Astrocyte (in vitro differentiated cells and primary cell): ENCODE measurements at regions not wholly inside any gene's neighbourhood (a gene's known extent, or its start where the extent isn't known, plus 50 kb on each side); places are given as distances from the start of the nearest gene placed in this dataset.
"Not testable (repeated sequence)": the region's sequence is repeated elsewhere in the genome, so short reads cannot be mapped to it uniquely, and the experiment has no call there.

Experiments
- DNase-seq: peaks from one replicate; pipeline ENCODE4 v3.0.0-alpha.2; 2010; ENCODE audit warnings: low read depth
- FAIRE-seq: peaks from 2 replicates; lab custom pipeline; 2011; peaks lifted over from hg19 to GRCh38; lab: Jason Lieb, UNC
- H2AFZ ChIP-seq: 2 replicates; pipeline ENCODE4 v1.6.0; 2012; ENCODE audit warnings: low read depth, low read length, inconsistent platforms
- H3K27ac ChIP-seq: 2 replicates; pipeline ENCODE4 v1.5.1; 2011; ENCODE audit warnings: low read depth, low read length, inconsistent platforms
- H3K27me3 ChIP-seq: 2 replicates; pipeline ENCODE4 v1.6.0; 2011; ENCODE audit warnings: low read length, inconsistent platforms; ENCODE audit not compliant: insufficient read depth
- H3K36me3 ChIP-seq: 2 replicates; pipeline ENCODE4 v1.5.1; 2011; ENCODE audit warnings: low read length, inconsistent platforms; ENCODE audit not compliant: insufficient read depth
- H3K4me1 ChIP-seq: 2 replicates; pipeline ENCODE4 v1.5.1; 2011; ENCODE audit warnings: low read length, inconsistent platforms; ENCODE audit not compliant: insufficient read depth
- H3K4me2 ChIP-seq: 2 replicates; pipeline ENCODE4 v1.6.0; 2012; ENCODE audit warnings: low read length, inconsistent platforms
- H3K4me3 ChIP-seq: 2 replicates; pipeline ENCODE4 v1.5.1; 2011; ENCODE audit warnings: low read depth, mild to moderate bottlenecking, low read length, inconsistent platforms; ENCODE audit not compliant: insufficient read depth
- H3K79me2 ChIP-seq: 2 replicates; pipeline ENCODE4 v1.6.0; 2012; ENCODE audit warnings: mild to moderate bottlenecking, low read length, inconsistent platforms; ENCODE audit not compliant: insufficient read depth
- H3K9ac ChIP-seq: 2 replicates; pipeline ENCODE4 v1.6.0; 2012; ENCODE audit warnings: mild to moderate bottlenecking, low read length, inconsistent platforms
- H3K9me3 ChIP-seq: 2 replicates; pipeline ENCODE4 v1.5.1; 2012; ENCODE audit warnings: low read depth, mild to moderate bottlenecking, low read length, inconsistent platforms; ENCODE audit not compliant: insufficient read depth
- H4K20me1 ChIP-seq: 2 replicates; pipeline ENCODE4 v1.6.0; 2012; ENCODE audit warnings: low read length, inconsistent platforms; ENCODE audit not compliant: insufficient read depth
- H3K27ac Mint-ChIP-seq: one replicate; pipeline ENCODE4 v1.8.0; 2021; ENCODE audit warnings: mild to moderate bottlenecking, mixed read lengths; ENCODE audit not compliant: unreplicated experiment
- H3K27me3 Mint-ChIP-seq: one replicate; pipeline ENCODE4 v1.8.0; 2021; ENCODE audit warnings: low read depth, mixed read lengths; ENCODE audit not compliant: unreplicated experiment
- H3K36me3 Mint-ChIP-seq: one replicate; pipeline ENCODE4 v1.8.0; 2021; ENCODE audit warnings: low read depth, mixed read lengths; ENCODE audit not compliant: unreplicated experiment
- H3K4me1 Mint-ChIP-seq: one replicate; pipeline ENCODE4 v1.8.0; 2021; ENCODE audit warnings: low read depth, mixed read lengths; ENCODE audit not compliant: unreplicated experiment
- H3K4me3 Mint-ChIP-seq: one replicate; pipeline ENCODE4 v1.8.0; 2021; ENCODE audit warnings: mild to moderate bottlenecking, moderate library complexity, mixed read lengths; ENCODE audit not compliant: unreplicated experiment
- H3K9me3 Mint-ChIP-seq: one replicate; pipeline ENCODE4 v1.8.0; 2021; ENCODE audit warnings: mild to moderate bottlenecking, mixed read lengths; ENCODE audit not compliant: unreplicated experiment

DNA sequence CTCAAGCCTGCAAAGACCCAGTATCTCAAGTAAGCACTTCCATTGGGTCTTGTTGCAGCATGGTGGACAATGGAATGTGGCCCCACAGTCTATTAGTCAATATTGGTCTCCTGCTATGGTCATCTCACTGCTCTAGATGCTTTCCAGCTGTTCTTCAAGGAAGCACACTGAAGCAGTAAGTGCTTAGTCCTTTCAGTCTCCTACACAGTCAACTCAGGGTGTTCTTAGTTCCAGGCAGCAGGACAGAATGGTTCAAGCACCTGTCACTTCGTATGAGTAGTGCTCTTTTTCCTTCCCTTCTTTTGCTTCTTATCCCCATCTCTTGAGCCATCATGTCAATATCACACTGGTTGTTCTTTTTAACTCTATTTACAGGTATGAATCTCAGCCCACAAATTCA lies 511.5 kb downstream of the TTLL7 start:
- H3K9ac ChIP-seq, DNase-seq, H3K36me3 ChIP-seq, H4K20me1 ChIP-seq, H3K4me1 Mint-ChIP-seq, H2AFZ ChIP-seq, H3K4me1 ChIP-seq, H3K27me3 Mint-ChIP-seq, H3K27me3 ChIP-seq, H3K4me3 ChIP-seq, FAIRE-seq, H3K9me3 Mint-ChIP-seq, H3K4me2 ChIP-seq, H3K27ac ChIP-seq, H3K79me2 ChIP-seq, H3K9me3 ChIP-seq, H3K4me3 Mint-ChIP-seq, H3K27ac Mint-ChIP-seq, H3K36me3 Mint-ChIP-seq: not testable (repeated sequence)

DNA sequence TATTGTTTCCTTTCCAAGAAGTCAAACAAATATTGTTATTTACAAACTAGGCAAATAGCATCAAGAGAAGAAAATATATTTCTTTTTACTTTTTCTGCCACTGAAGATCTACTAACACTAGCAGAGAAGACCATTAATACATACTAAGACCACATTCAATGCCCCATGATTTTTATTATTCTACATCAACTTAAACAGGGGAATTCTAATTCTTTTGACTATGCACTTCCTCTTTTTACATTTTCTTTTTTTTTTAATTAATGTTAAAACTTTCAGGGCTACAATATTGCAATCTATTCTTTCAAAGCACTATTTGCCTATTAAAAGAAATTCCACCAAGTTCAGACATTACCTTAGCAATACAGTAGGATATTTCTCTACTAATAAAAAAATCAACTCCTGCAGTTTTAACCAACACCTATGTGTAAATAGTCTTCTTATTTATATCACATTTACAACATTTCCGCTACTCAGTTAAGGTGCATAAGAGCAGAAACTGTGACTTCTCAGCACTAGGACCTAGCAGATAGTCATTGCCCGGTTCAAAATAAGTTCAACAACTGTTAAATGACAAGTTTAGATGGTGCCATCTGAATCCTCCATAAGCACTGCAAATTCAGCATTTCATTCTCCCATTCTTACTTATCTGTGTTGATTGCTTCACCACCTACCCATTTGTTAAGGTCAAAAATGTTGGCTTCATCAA lies 513.5 kb downstream of the TTLL7 start:
- H3K27me3 Mint-ChIP-seq, DNase-seq, H3K4me2 ChIP-seq, H3K4me1 ChIP-seq, H3K27ac Mint-ChIP-seq, H3K9me3 Mint-ChIP-seq, H3K4me3 Mint-ChIP-seq, H3K4me3 ChIP-seq, H3K79me2 ChIP-seq, H3K4me1 Mint-ChIP-seq, H2AFZ ChIP-seq, H3K9me3 ChIP-seq, H3K27ac ChIP-seq, H3K27me3 ChIP-seq, H3K36me3 ChIP-seq, H4K20me1 ChIP-seq, H3K36me3 Mint-ChIP-seq, H3K9ac ChIP-seq: not testable (repeated sequence)
- peak; percentile 52 for FAIRE-seq

GRCh38 chr1:83481284-83481683 lies 517.6 kb downstream of the TTLL7 start:
- not testable (repeated sequence) for FAIRE-seq, H3K27ac ChIP-seq, H3K36me3 ChIP-seq, H3K4me1 Mint-ChIP-seq, H3K9me3 Mint-ChIP-seq, H3K79me2 ChIP-seq, H3K4me1 ChIP-seq, H3K4me3 Mint-ChIP-seq, DNase-seq, H3K4me2 ChIP-seq, H3K27me3 ChIP-seq, H3K27ac Mint-ChIP-seq, H2AFZ ChIP-seq, H3K4me3 ChIP-seq, H3K36me3 Mint-ChIP-seq, H3K27me3 Mint-ChIP-seq, H4K20me1 ChIP-seq, H3K9ac ChIP-seq, H3K9me3 ChIP-seq

DNA sequence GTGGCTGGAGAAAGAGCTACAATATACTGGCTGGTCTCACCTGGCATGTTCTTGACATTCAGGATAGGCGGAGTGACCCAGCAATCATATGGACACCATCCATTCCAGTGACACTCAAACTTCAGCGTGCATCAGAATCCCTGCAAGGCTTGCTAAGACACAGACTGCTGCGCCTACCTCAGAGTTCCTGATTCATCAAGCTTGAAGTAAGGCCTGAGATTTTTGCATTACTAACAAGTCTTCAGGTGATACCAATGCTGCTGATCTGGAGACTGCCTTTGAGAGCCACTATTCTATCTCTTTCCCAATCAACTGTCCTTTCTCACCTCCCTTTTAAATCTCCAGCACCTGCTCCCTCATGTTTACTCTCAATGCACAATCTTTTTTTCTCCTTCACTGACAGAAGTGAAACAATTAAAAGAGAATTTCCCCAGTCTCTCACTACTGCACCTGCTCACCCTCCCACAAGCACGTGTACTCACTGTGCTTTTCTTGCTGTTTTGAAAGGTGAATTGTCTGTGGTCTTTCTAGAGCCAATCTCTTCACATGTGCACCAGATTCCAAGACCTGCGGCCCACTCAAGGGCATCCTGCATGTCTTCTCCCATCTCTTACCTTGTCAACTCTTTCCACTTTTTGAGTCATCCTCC lies 519.2 kb downstream of the TTLL7 start:
- H3K27me3 Mint-ChIP-seq = not testable (repeated sequence)

GRCh38 chr1:83478127-83478526 lies 520.8 kb downstream of the TTLL7 start:
- H3K4me3 ChIP-seq, H3K79me2 ChIP-seq, DNase-seq, H3K9ac ChIP-seq, FAIRE-seq, H3K4me2 ChIP-seq, H3K27ac Mint-ChIP-seq, H3K27ac ChIP-seq, H4K20me1 ChIP-seq, H3K4me1 ChIP-seq, H3K4me3 Mint-ChIP-seq, H2AFZ ChIP-seq, H3K36me3 Mint-ChIP-seq, H3K9me3 ChIP-seq, H3K27me3 Mint-ChIP-seq, H3K4me1 Mint-ChIP-seq, H3K27me3 ChIP-seq, H3K36me3 ChIP-seq, H3K9me3 Mint-ChIP-seq: not testable (repeated sequence)

More for the DNA sequence above, 519.2 kb downstream of the TTLL7 start:
- H3K9me3 ChIP-seq, H3K9ac ChIP-seq, H3K4me3 ChIP-seq, H3K9me3 Mint-ChIP-seq, H3K4me1 Mint-ChIP-seq, H3K27ac ChIP-seq, H3K27ac Mint-ChIP-seq, H2AFZ ChIP-seq, H4K20me1 ChIP-seq, FAIRE-seq, H3K4me3 Mint-ChIP-seq, H3K4me2 ChIP-seq, H3K79me2 ChIP-seq, H3K36me3 ChIP-seq, H3K27me3 ChIP-seq, H3K4me1 ChIP-seq, H3K36me3 Mint-ChIP-seq, DNase-seq: not testable (repeated sequence)

- H3K36me3 Mint-ChIP-seq, H3K36me3 ChIP-seq, H2AFZ ChIP-seq, FAIRE-seq, H4K20me1 ChIP-seq, H3K27me3 Mint-ChIP-seq, H3K4me3 Mint-ChIP-seq, H3K79me2 ChIP-seq, H3K4me1 ChIP-seq, H3K9me3 Mint-ChIP-seq, H3K4me3 ChIP-seq, H3K9me3 ChIP-seq, H3K27me3 ChIP-seq, H3K27ac ChIP-seq, H3K4me1 Mint-ChIP-seq, H3K27ac Mint-ChIP-seq, H3K4me2 ChIP-seq, H3K9ac ChIP-seq, DNase-seq: not testable (repeated sequence)
These were observed 522.4 kb downstream of the TTLL7 start for GRCh38 chr1:83476518-83476917.
